Ascending aorta (tissue), 2 donors: ENCODE measurements at regions not wholly inside any gene's neighbourhood (a gene's known extent, or its start where the extent isn't known, plus 50 kb on each side); places are given as distances from the start of the nearest gene placed in this dataset.

Experiments used
- DNase-seq, 2 donors: peaks; one replicate each; pipeline ENCODE4 v3.0.0-alpha.2; 2019; ENCODE audit warnings: low spot score in 2 of 2
- H3K27ac ChIP-seq, 2 donors: fragments of 200-600 bp; sonication (generic); one replicate each; pipeline ENCODE4 v1.5.1; 2016 to 2017; ENCODE audit warnings: mild to moderate bottlenecking in 1 of 2
- H3K27me3 ChIP-seq: fragments of 200-600 bp; sonication (generic); one replicate; pipeline ENCODE4 v1.5.1; 2017
- H3K36me3 ChIP-seq, 2 donors: fragments of 200-600 bp; sonication (generic); one replicate each; pipeline ENCODE4 v1.5.1; 2016
- H3K4me1 ChIP-seq, 2 donors: fragments of 200-600 bp; sonication (generic); one replicate each; pipeline ENCODE4 v1.5.1; 2016 to 2017; ENCODE audit warnings: mild to moderate bottlenecking in 1 of 2
- H3K4me3 ChIP-seq, 2 donors: fragments of 200-600 bp; sonication (generic); one replicate each; pipeline ENCODE4 v1.5.1; 2016 to 2017; ENCODE audit warnings: mild to moderate bottlenecking in 1 of 2
- H3K9me3 ChIP-seq, 2 donors: fragments of 200-600 bp; sonication (generic); one replicate each; pipeline ENCODE4 v1.5.1; 2016
- CTCF ChIP-seq, 3 experiments: fragments of 200-600 bp in 2 of 3; fragments of 450-650 bp in 1 of 3; sonication (generic) in 2 of 3; IDR thresholded peaks; one replicate each; pipeline ENCODE4 v1.5.1; 2016 to 2019; ENCODE audit warnings: antibody characterized with exemption in 3 of 3, mild to moderate bottlenecking in 1 of 3, moderate library complexity in 1 of 3
- intact Hi-C: fragments of 100-400 bp; cut with DNase I; formaldehyde crosslinking; loops from one replicate; pipeline ENCODE4 v1.15.1; 2023

GRCh38 chr7:52897288-52897687 is 138.1 kb upstream of the POM121L12 start:
- H3K9me3 ChIP-seq, result no peaks in the 10 kb centered on the region
- no peak overlapping the region for H3K27ac ChIP-seq
- no peaks in the 10 kb centered on the region for H3K27me3 ChIP-seq
- H3K4me1 ChIP-seq, result no peaks in the 10 kb centered on the region
- TF ChIP-seq CTCF (IDR thresholded peaks at IDR 0.05), result no peak
- H3K4me3 ChIP-seq, result peak overlapping the region in 1 of 2 donors; percentile 9
- DNase-seq, result no peak
- intact Hi-C loops, result no loop called here
- no peaks in the 10 kb centered on the region for H3K36me3 ChIP-seq

GRCh38 chr7:52877240-52877639 is 158.2 kb upstream of the POM121L12 start:
- intact Hi-C loops, result no loop called here
- no peak for TF ChIP-seq CTCF (IDR thresholded peaks at IDR 0.05)
- no peak for DNase-seq

GRCh38 chr7:52876402-52876801 is 159.0 kb upstream of the POM121L12 start:
- intact Hi-C loops, result no loop called here
- H3K4me1 ChIP-seq, result peaks cover 0 to 5% of the 10 kb centered on the region in 2 donors
- H3K27ac ChIP-seq, result no peak overlapping the region
- H3K27me3 ChIP-seq, result no peaks in the 10 kb centered on the region
- H3K36me3 ChIP-seq, result no peaks in the 10 kb centered on the region
- peaks cover 0 to 5% of the 10 kb centered on the region in 2 donors for H3K9me3 ChIP-seq
- no peak overlapping the region for H3K4me3 ChIP-seq
- no peak for DNase-seq
- TF ChIP-seq CTCF (IDR thresholded peaks at IDR 0.05), result no peak

More at GRCh38 chr7:52877240-52877639, 158.2 kb upstream of the POM121L12 start:
- Histone ChIP-seq H3K36me3 (no peaks in the 10 kb centered on the region), H3K27ac (no peak overlapping the region), H3K4me3 (no peak overlapping the region), H3K27me3 (no peaks in the 10 kb centered on the region), H3K9me3 (peaks cover 0 to 5% of the 10 kb centered on the region in 2 donors), H3K4me1 (peaks cover 0 to 5% of the 10 kb centered on the region in 2 donors)

GRCh38 chr7:52863652-52864051 is 171.8 kb upstream of the POM121L12 start:
- Histone ChIP-seq H3K36me3 (no peaks in the 10 kb centered on the region), H3K9me3 (peaks cover 11 to 34% of the 10 kb centered on the region in 2 donors), H3K27ac (peak overlapping the region in 1 of 2 donors; percentile 34), H3K4me1 (peaks cover 0 to 2% of the 10 kb centered on the region in 2 donors), H3K27me3 (no peaks in the 10 kb centered on the region), H3K4me3 (no peak overlapping the region)
- TF ChIP-seq CTCF (IDR thresholded peaks at IDR 0.05), result no peak
- DNase-seq, result no peak
- intact Hi-C loops, result no loop called here

GRCh38 chr7:52862321-52862720 is 173.1 kb upstream of the POM121L12 start:
- DNase-seq, result no peak
- H3K27me3 ChIP-seq, result no peaks in the 10 kb centered on the region
- H3K4me3 ChIP-seq, result no peak overlapping the region
- TF ChIP-seq CTCF (IDR thresholded peaks at IDR 0.05), result no peak
- peaks cover 0 to 2% of the 10 kb centered on the region in 2 donors for H3K4me1 ChIP-seq
- peaks cover 11 to 27% of the 10 kb centered on the region in 2 donors for H3K9me3 ChIP-seq
- intact Hi-C loops, result no loop called here
- no peaks in the 10 kb centered on the region for H3K36me3 ChIP-seq
- H3K27ac ChIP-seq, result no peak overlapping the region

GRCh38 chr7:52857367-52857766 is 178.1 kb upstream of the POM121L12 start:
- no peaks in the 10 kb centered on the region for H3K36me3 ChIP-seq
- DNase-seq, result no peak
- no peaks in the 10 kb centered on the region for H3K27me3 ChIP-seq
- H3K27ac ChIP-seq, result no peak overlapping the region
- H3K4me3 ChIP-seq, result no peak overlapping the region
- no peaks in the 10 kb centered on the region for H3K9me3 ChIP-seq
- intact Hi-C loops, result no loop called here
- TF ChIP-seq CTCF (IDR thresholded peaks at IDR 0.05), result no peak
- peaks cover 0 to 2% of the 10 kb centered on the region in 2 donors for H3K4me1 ChIP-seq
